GM12874 (cell line): ENCODE measurements at regions not wholly inside any gene's neighbourhood (a gene's known extent, or its start where the extent isn't known, plus 50 kb on each side); places are given as distances from the start of the nearest gene placed in this dataset.

Experiments
- CTCF ChIP-seq: IDR thresholded peaks from 2 replicates; pipeline ENCODE4 v1.5.1; 2011; ENCODE audit warnings: low read depth, mild to moderate bottlenecking, control low read depth, low read length, moderate library complexity; ENCODE audit not compliant: insufficient read depth

DNA sequence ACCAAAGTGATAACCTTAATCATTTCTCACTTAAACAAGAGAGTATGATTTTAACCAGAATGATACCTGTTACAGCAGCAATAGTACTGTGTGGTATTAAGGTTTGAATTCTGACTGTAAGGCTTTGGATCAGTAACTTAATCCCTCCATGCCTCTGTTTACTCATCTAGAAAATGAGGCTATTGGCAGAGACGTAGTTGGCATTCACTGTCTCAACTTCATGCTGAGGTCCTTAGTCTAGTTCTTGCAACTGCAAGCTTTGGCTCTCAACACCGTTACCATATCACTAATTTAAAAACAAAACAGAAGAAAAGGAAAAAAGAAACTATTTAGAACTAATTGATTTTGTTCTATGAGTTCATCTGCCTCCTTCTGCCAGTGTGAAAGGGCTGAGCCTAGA is 875.4 kb downstream of the MCTP2 start:
- TF ChIP-seq CTCF, result no peak

- no peak for TF ChIP-seq CTCF
These were observed 877.3 kb downstream of the MCTP2 start for GRCh38 chr15:95108673-95109072.

GRCh38 chr15:95111969-95112368 is 880.6 kb downstream of the MCTP2 start:
- no peak for TF ChIP-seq CTCF

GRCh38 chr15:95113041-95113440 is 881.7 kb downstream of the MCTP2 start:
- TF ChIP-seq CTCF, result no peak

DNA sequence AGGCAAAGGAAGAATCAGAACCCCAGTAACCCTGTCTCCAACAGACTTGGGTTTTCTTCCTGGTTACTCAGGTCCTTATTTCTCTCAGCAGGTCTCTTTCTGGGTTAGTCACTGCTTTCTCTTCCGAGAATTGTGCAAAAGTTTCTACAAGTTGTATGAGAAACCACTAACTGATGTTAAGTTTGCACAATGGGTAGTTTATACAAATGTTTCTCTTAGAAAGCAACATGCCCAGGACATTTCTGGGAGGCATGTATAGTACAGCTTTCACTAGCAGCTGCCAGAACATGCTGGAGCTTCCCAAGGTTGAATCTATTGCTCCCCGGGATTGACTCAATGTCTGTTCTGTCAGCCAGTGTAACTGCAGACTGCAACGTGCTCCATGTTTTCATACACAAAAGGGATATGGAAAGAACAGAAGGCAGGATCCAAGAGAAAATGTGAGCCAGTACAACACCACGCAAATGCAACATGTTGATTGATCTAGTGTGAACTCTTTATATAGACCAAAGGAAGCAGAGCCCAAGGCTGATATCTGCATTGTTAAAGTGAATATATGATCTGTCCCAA is 887.8 kb downstream of the MCTP2 start:
- no peak for TF ChIP-seq CTCF

GRCh38 chr15:95120595-95120994 is 889.2 kb downstream of the MCTP2 start:
- no peak for TF ChIP-seq CTCF

- no peak for TF ChIP-seq CTCF
These were observed 889.8 kb downstream of the MCTP2 start for GRCh38 chr15:95121191-95121590.
